H1 (cell line): ENCODE measurements at regions not wholly inside any gene's neighbourhood (a gene's known extent, or its start where the extent isn't known, plus 50 kb on each side); places are given as distances from the start of the nearest gene placed in this dataset.

Experiments used
- CTCF ChIA-PET: fragments of 300-600 bp; sonication (Branson Sonifier 250); formaldehyde crosslinking; loops from one replicate; lab custom pipeline; 2021; ENCODE audit not compliant: partially characterized antibody; lab: Charles Lee
- POLR2A ChIA-PET: fragments of 300-600 bp; sonication (Branson Sonifier 250); formaldehyde crosslinking; loops from one replicate; lab custom pipeline; 2021; ENCODE audit warnings: inconsistent platforms; ENCODE audit not compliant: partially characterized antibody; lab: Charles Lee
- DNase-seq, 2 experiments: peaks; one replicate each; pipeline versions ENCODE4 v3.0.0 to v3.0.0-alpha.2; 2010 to 2022; ENCODE audit warnings: low spot score in 2 of 2, low read depth in 1 of 2, mixed read lengths in 1 of 2
- FAIRE-seq: peaks from 2 replicates; lab custom pipeline; 2011; peaks lifted over from hg19 to GRCh38; lab: Jason Lieb, UNC
- H2AFZ ChIP-seq: 2 replicates; pipeline ENCODE4 v1.8.1; 2012; ENCODE audit warnings: low read length, inconsistent platforms
- H2AK5ac ChIP-seq: 2 replicates; pipeline ENCODE4 v1.6.1; 2013; ENCODE audit warnings: low read depth, low read length
- H2BK120ac ChIP-seq: replicated peaks from 2 replicates; pipeline ENCODE3; 2013; ENCODE audit warnings: low read depth, low read length, inconsistent platforms
- H2BK12ac ChIP-seq: 2 replicates; pipeline ENCODE4 v1.6.1; 2013; ENCODE audit warnings: low read depth, low read length
- H2BK15ac ChIP-seq: 2 replicates; pipeline ENCODE4 v1.6.1; 2013; ENCODE audit warnings: low read length
- H2BK20ac ChIP-seq: 2 replicates; pipeline ENCODE4 v1.6.1; 2013; ENCODE audit warnings: low read length
- H2BK5ac ChIP-seq: 2 replicates; pipeline ENCODE4 v1.6.1; 2013; ENCODE audit warnings: low read depth, low read length
- H3K14ac ChIP-seq: 2 replicates; pipeline ENCODE4 v1.6.1; 2013; ENCODE audit warnings: inconsistent platforms; ENCODE audit not compliant: insufficient read length
- H3K18ac ChIP-seq: 2 replicates; pipeline ENCODE4 v1.6.1; 2013; ENCODE audit warnings: low read length; ENCODE audit errors: extremely low read depth
- H3K23ac ChIP-seq: 2 replicates; pipeline ENCODE4 v1.6.1; 2013; ENCODE audit warnings: inconsistent platforms; ENCODE audit not compliant: insufficient read length
- H3K23me2 ChIP-seq: 2 replicates; pipeline ENCODE4 v1.6.1; 2013; ENCODE audit warnings: low read depth, low read length
- H3K27ac ChIP-seq: 2 replicates; pipeline ENCODE4 v1.6.1; 2011; ENCODE audit warnings: low read depth, low read length, inconsistent platforms
- H3K27me3 ChIP-seq, 4 experiments: replicated peaks in 1 of 4; 1 replicate in 1 of 4; 2 replicates in 3 of 4; pipeline versions ENCODE4 v1.6.1 to v1.8.1; 2011 to 2013; ENCODE audit warnings: low read length in 3 of 4, mild to moderate bottlenecking in 3 of 4, inconsistent platforms in 2 of 4, mixed read lengths in 2 of 4, moderate library complexity in 1 of 4; ENCODE audit not compliant: control insufficient read depth in 3 of 4, insufficient read depth in 3 of 4; ENCODE audit errors: extremely low read depth in 1 of 4
- H3K36me3 ChIP-seq, 4 experiments: 2 replicates each; pipeline versions ENCODE4 v1.6.1 to v1.8.1; 2011 to 2013; ENCODE audit warnings: mild to moderate bottlenecking in 4 of 4, low read length in 3 of 4, moderate library complexity in 2 of 4, control low read depth in 1 of 4, inconsistent platforms in 1 of 4; ENCODE audit not compliant: insufficient read depth in 4 of 4, control insufficient read depth in 2 of 4
- H3K4ac ChIP-seq: replicated peaks from 2 replicates; pipeline ENCODE3; 2013; ENCODE audit warnings: low read length, low read depth, mixed read lengths, inconsistent platforms; ENCODE audit not compliant: insufficient read length
- H3K4me1 ChIP-seq, 4 experiments: replicated peaks in 1 of 4; 1 replicate in 1 of 4; 2 replicates in 3 of 4; pipeline versions ENCODE4 v1.6.1 to v1.8.1; 2011 to 2013; ENCODE audit warnings: low read length in 3 of 4, inconsistent platforms in 2 of 4, mixed read lengths in 1 of 4; ENCODE audit not compliant: insufficient read depth in 4 of 4, control insufficient read depth in 3 of 4
- H3K4me2 ChIP-seq, 2 experiments: 2 replicates each; pipeline versions ENCODE4 v1.6.1 to v1.8.1; 2011 to 2013; ENCODE audit warnings: low read depth in 2 of 2, low read length in 2 of 2, control low read depth in 1 of 2, inconsistent platforms in 1 of 2, mild to moderate bottlenecking in 1 of 2; ENCODE audit not compliant: insufficient read depth in 1 of 2
- H3K4me3 ChIP-seq, 4 experiments: fragments of 200-600, 300-600 bp in 1 of 4; sonication (generic), shearing (Covaris generic), sonication (Bioruptor Twin) in 1 of 4; 2 replicates each; pipeline versions ENCODE4 v1.5.1 to v1.8.1; 2011 to 2016; ENCODE audit warnings: low read length in 4 of 4, low read depth in 3 of 4, control low read depth in 2 of 4, inconsistent platforms in 2 of 4, mild to moderate bottlenecking in 2 of 4, mixed read lengths in 1 of 4, moderate library complexity in 1 of 4; ENCODE audit not compliant: insufficient read depth in 2 of 4; ENCODE audit errors: extremely low read depth in 1 of 4
- H3K56ac ChIP-seq: replicated peaks from 2 replicates; pipeline ENCODE3; 2013; ENCODE audit warnings: low read depth, mild to moderate bottlenecking, mixed read lengths, low read length, inconsistent platforms; ENCODE audit not compliant: insufficient read length
- H3K79me1 ChIP-seq: 2 replicates; pipeline ENCODE4 v1.6.1; 2013; ENCODE audit warnings: low read depth, low read length, control low read depth
- H3K79me2 ChIP-seq, 2 experiments: 2 replicates each; pipeline versions ENCODE4 v1.6.1 to v1.8.1; 2012 to 2013; ENCODE audit warnings: low read length in 2 of 2, mild to moderate bottlenecking in 2 of 2, inconsistent platforms in 1 of 2; ENCODE audit not compliant: insufficient read depth in 2 of 2, control insufficient read depth in 1 of 2
- H3K9ac ChIP-seq, 4 experiments: replicated peaks in 1 of 4; 1 replicate in 1 of 4; 2 replicates in 3 of 4; pipeline versions ENCODE4 v1.6.1 to v1.8.1; 2011 to 2013; ENCODE audit warnings: low read depth in 3 of 4, low read length in 3 of 4, control low read depth in 2 of 4, mild to moderate bottlenecking in 2 of 4, moderate library complexity in 2 of 4, inconsistent platforms in 1 of 4; ENCODE audit errors: extremely low read depth in 1 of 4
- H3K9me3 ChIP-seq, 2 experiments: 2 replicates each; pipeline versions ENCODE4 v1.6.1 to v1.8.1; 2012 to 2013; ENCODE audit warnings: mild to moderate bottlenecking in 2 of 2, moderate library complexity in 2 of 2, control low read depth in 1 of 2, inconsistent platforms in 1 of 2, low read depth in 1 of 2, low read length in 1 of 2, mixed read lengths in 1 of 2; ENCODE audit not compliant: insufficient read depth in 2 of 2
- H4K20me1 ChIP-seq, 2 experiments: replicated peaks in 1 of 2; 2 replicates each; pipeline versions ENCODE3 to v1.8.1; 2011 to 2013; ENCODE audit warnings: inconsistent platforms in 2 of 2, low read length in 2 of 2, mild to moderate bottlenecking in 1 of 2; ENCODE audit not compliant: insufficient read depth in 2 of 2, control insufficient read depth in 1 of 2
- H4K5ac ChIP-seq: 2 replicates; pipeline ENCODE4 v1.6.1; 2013; ENCODE audit warnings: low read length, low read depth, mixed read lengths, inconsistent platforms; ENCODE audit not compliant: insufficient read length
- H4K8ac ChIP-seq: 2 replicates; pipeline ENCODE4 v1.8.0; 2013; ENCODE audit warnings: mild to moderate bottlenecking, moderate library complexity, low read length, inconsistent platforms; ENCODE audit not compliant: insufficient read depth; ENCODE audit errors: extremely low read depth
- H4K91ac ChIP-seq: replicated peaks from 2 replicates; pipeline ENCODE3; 2013; ENCODE audit warnings: low read length, mixed read lengths, inconsistent platforms; ENCODE audit not compliant: insufficient read length
- CBX5 ChIP-seq: fragments of 300-800, 300-1000 bp; sonication (generic); IDR thresholded peaks from 2 replicates; pipeline ENCODE4 v1.7.1; 2016; ENCODE audit warnings: antibody characterized with exemption, low read length, low read depth
- CBX8 ChIP-seq: fragments of 300-800, 300-1000 bp; sonication (generic); IDR thresholded peaks from 2 replicates; pipeline ENCODE4 v1.7.1; 2016; ENCODE audit warnings: low read depth, low read length, borderline replicate concordance
- CHD2 ChIP-seq: IDR thresholded peaks from 2 replicates; pipeline ENCODE4 v1.6.1; 2012; ENCODE audit warnings: low read length, improper control_type of control experiment
- EZH2 ChIP-seq: fragments of 200-600 bp; sonication (generic); IDR thresholded peaks from 2 replicates; pipeline ENCODE4 v1.7.1; 2012; ENCODE audit warnings: low read depth, mild to moderate bottlenecking, moderate library complexity, low read length, inconsistent platforms; ENCODE audit not compliant: severe bottlenecking
- HDAC6 ChIP-seq: IDR thresholded peaks from one replicate; pipeline ENCODE4 v1.7.1; 2012; ENCODE audit warnings: low read depth, mild to moderate bottlenecking, inconsistent platforms, low read length, moderate library complexity
- POU5F1 ChIP-seq: IDR thresholded peaks from 2 replicates; pipeline ENCODE4 v1.6.1; 2011; ENCODE audit warnings: low read depth, mild to moderate bottlenecking, low read length, moderate library complexity
- RAD21 ChIP-seq, 2 experiments: IDR thresholded peaks in 1 of 2; conservative IDR thresholded peaks in 1 of 2; 2 replicates each; pipeline ENCODE4 v1.6.1; 2011; ENCODE audit warnings: low read depth in 2 of 2, low read length in 2 of 2, improper control_type of control experiment in 1 of 2, inconsistent platforms in 1 of 2, mild to moderate bottlenecking in 1 of 2, moderate library complexity in 1 of 2
- RNF2 ChIP-seq: fragments of 200-900, 300-1000 bp; sonication (generic); IDR thresholded peaks from 2 replicates; pipeline ENCODE4 v1.7.1; 2016; ENCODE audit warnings: borderline replicate concordance, low read depth, mild to moderate bottlenecking, antibody characterized with exemption, low read length; ENCODE audit not compliant: poor library complexity, severe bottlenecking; ENCODE audit errors: missing control alignments
- SIX5 ChIP-seq: IDR thresholded peaks from 2 replicates; pipeline ENCODE4 v1.6.1; 2011; ENCODE audit warnings: mild to moderate bottlenecking, low read depth, low read length
- SP4 ChIP-seq: IDR thresholded peaks from 2 replicates; pipeline ENCODE4 v1.6.1; 2012; ENCODE audit warnings: low read length, inconsistent platforms
- TEAD4 ChIP-seq: IDR thresholded peaks from 2 replicates; pipeline ENCODE4 v1.6.1; 2012; ENCODE audit warnings: low read depth, low read length, inconsistent platforms, mixed read lengths
- WGBS, 2 experiments: shearing (Covaris generic) in 1 of 2; methylation state at CpG; one replicate each; pipeline versions ENCODE4 v1.1.6 to v1.1.7; 2013 to 2015; ENCODE audit warnings: low lambda C conversion rate in 2 of 2, mixed read lengths in 2 of 2, inconsistent platforms in 1 of 2, low coverage in 1 of 2, missing lambda C conversion rate in 1 of 2; ENCODE audit not compliant: insufficient replicate concordance in 2 of 2, insufficient coverage in 1 of 2, insufficient read length in 1 of 2; ENCODE audit errors: extremely low coverage in 1 of 2, missing lambda C conversion rate in 1 of 2; 5-methylcytosine and 5-hydroxymethylcytosine counted together
- TF ChIP-seq, protein P1 (sequence below), 3 experiments: IDR thresholded peaks; 1 replicate in 2 of 3; 2 replicates in 1 of 3; pipeline versions ENCODE4 v1.5.1 to v1.6.1; 2011; ENCODE audit warnings: low read length in 3 of 3, mild to moderate bottlenecking in 3 of 3, inconsistent platforms in 2 of 3, low read depth in 1 of 3, moderate library complexity in 1 of 3; ENCODE audit not compliant: insufficient read depth in 1 of 3; ENCODE audit errors: control extremely low read depth in 1 of 3

DNA sequence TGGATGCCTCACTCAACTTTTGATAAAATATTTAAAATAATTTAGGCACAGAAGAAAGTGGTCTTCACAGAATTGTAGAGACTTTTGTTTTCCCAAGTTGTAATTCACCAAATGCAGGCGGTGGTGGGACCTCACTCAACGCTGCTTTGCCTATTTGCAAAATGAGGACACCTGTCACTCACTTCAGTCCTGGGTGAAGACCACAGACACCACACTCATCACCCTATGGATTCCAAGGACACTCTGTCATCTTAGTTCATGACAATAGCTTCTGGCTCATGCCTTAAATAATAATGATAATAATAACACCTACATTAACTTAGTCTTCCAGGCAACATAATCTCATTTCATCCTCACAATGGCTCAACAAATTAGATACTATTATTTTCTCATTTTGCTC, 234.4 kb downstream of the RNF152 start:
- H2AK5ac ChIP-seq = no peak overlapping the region
- FAIRE-seq (no peak), DNase-seq (no peak)
- no peaks in the 10 kb centered on the region for H3K79me2 ChIP-seq
- peaks cover 0 to 9% (median 3%) of the 10 kb centered on the region in 4 experiments; a peak in 4 of 7 replicates for H3K4me1 ChIP-seq
- H4K91ac ChIP-seq = no peak overlapping the region
- H3K23me2 ChIP-seq = no peaks in the 10 kb centered on the region; the same call in 1 of the 2 replicates
- no peaks in the 10 kb centered on the region for H3K79me1 ChIP-seq
- no peaks in the 10 kb centered on the region for H4K20me1 ChIP-seq
- H3K14ac ChIP-seq = no peak overlapping the region
- no peak overlapping the region for H3K4me3 ChIP-seq
- no peak overlapping the region for H3K18ac ChIP-seq
- H2BK5ac ChIP-seq = no peak overlapping the region
- H3K36me3 ChIP-seq = no peaks in the 10 kb centered on the region
- H2BK15ac ChIP-seq = no peak overlapping the region
- no peak overlapping the region for H2BK12ac ChIP-seq
- WGBS, 2 experiments = 69% methylated on average over 2 of the region's 2 CpGs; no CpG with 5 or more reads in 1 of the 2 experiments
- H3K56ac ChIP-seq = no peak overlapping the region
- no peak overlapping the region for H3K9ac ChIP-seq
- CTCF ChIA-PET = no interaction called here
- H4K5ac ChIP-seq = no peak overlapping the region
- H3K4me2 ChIP-seq = no peak overlapping the region
- H4K8ac ChIP-seq = no peak overlapping the region
- no peak overlapping the region for H2AFZ ChIP-seq
- H3K27ac ChIP-seq = no peak overlapping the region
- H3K9me3 ChIP-seq = peaks cover 3 to 4% of the 10 kb centered on the region in 2 experiments; a peak in 2 of 4 replicates
- no peak overlapping the region for H2BK120ac ChIP-seq
- POLR2A ChIA-PET = no interaction called here
- no peak overlapping the region for H2BK20ac ChIP-seq
- no peak overlapping the region for H3K23ac ChIP-seq
- H3K27me3 ChIP-seq = no peaks in the 10 kb centered on the region; a peak in 1 of 7 replicates
- H3K4ac ChIP-seq = no peak overlapping the region
- no peak for TF ChIP-seq SIX5
- no peak for TF ChIP-seq RAD21 (IDR thresholded peaks at IDR 0.05 in 1 of 2, conservative IDR thresholded peaks at IDR 0.05 in 1 of 2; ENCODE audit: low read depth in 2 of 2, low read length in 2 of 2)
- TF ChIP-seq HDAC6 = no peak
- no peak for TF ChIP-seq RNF2
- no peak for TF ChIP-seq CBX5
- TF ChIP-seq, protein P1, sequence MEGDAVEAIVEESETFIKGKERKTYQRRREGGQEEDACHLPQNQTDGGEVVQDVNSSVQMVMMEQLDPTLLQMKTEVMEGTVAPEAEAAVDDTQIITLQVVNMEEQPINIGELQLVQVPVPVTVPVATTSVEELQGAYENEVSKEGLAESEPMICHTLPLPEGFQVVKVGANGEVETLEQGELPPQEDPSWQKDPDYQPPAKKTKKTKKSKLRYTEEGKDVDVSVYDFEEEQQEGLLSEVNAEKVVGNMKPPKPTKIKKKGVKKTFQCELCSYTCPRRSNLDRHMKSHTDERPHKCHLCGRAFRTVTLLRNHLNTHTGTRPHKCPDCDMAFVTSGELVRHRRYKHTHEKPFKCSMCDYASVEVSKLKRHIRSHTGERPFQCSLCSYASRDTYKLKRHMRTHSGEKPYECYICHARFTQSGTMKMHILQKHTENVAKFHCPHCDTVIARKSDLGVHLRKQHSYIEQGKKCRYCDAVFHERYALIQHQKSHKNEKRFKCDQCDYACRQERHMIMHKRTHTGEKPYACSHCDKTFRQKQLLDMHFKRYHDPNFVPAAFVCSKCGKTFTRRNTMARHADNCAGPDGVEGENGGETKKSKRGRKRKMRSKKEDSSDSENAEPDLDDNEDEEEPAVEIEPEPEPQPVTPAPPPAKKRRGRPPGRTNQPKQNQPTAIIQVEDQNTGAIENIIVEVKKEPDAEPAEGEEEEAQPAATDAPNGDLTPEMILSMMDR (IDR thresholded peaks at IDR 0.05; ENCODE audit: control extremely low read depth in 1 of 3, insufficient read depth in 1 of 3, low read depth in 1 of 3, low read length in 3 of 3) = no peak
- TF ChIP-seq CBX8 = no peak
- TF ChIP-seq TEAD4 = no peak
- no peak for TF ChIP-seq EZH2
- TF ChIP-seq SP4 = no peak
- TF ChIP-seq POU5F1 = no peak
- no peak for TF ChIP-seq CHD2
